GM23248 (cell line): ENCODE measurements at regions not wholly inside any gene's neighbourhood (a gene's known extent, or its start where the extent isn't known, plus 50 kb on each side); places are given as distances from the start of the nearest gene placed in this dataset.

ENCODE experiments used
- DNase-seq: peaks from one replicate; pipeline ENCODE4 v3.0.0-alpha.2; 2015
- H2AFZ ChIP-seq: fragments of 200-600 bp; sonication (generic); 2 replicates; pipeline ENCODE4 v1.6.1; 2016; ENCODE audit warnings: antibody characterized with exemption
- H3F3A ChIP-seq: fragments of 200-600 bp; sonication (generic); 2 replicates; pipeline ENCODE4 v1.6.1; 2016; ENCODE audit warnings: mild to moderate bottlenecking, antibody characterized with exemption, mixed run types; ENCODE audit not compliant: insufficient read depth
- H3K27ac ChIP-seq: fragments of 200-600 bp; sonication (generic); 2 replicates; pipeline ENCODE4 v1.5.1; 2016; ENCODE audit warnings: mild to moderate bottlenecking
- H3K27me3 ChIP-seq: fragments of 200-600 bp; sonication (generic); replicated peaks from 2 replicates; pipeline ENCODE4 v1.6.1; 2016; ENCODE audit warnings: mild to moderate bottlenecking; ENCODE audit not compliant: insufficient read depth
- H3K36me3 ChIP-seq: fragments of 200-600 bp; sonication (generic); 2 replicates; pipeline ENCODE4 v1.6.1; 2016; ENCODE audit warnings: low read depth, mild to moderate bottlenecking
- H3K4me1 ChIP-seq: fragments of 200-600 bp; sonication (generic); 2 replicates; pipeline ENCODE4 v1.6.1; 2016; ENCODE audit warnings: mild to moderate bottlenecking; ENCODE audit not compliant: insufficient read depth
- H3K4me2 ChIP-seq: fragments of 200-600 bp; sonication (generic); one replicate; pipeline ENCODE4 v1.6.1; 2016; ENCODE audit warnings: mild to moderate bottlenecking; ENCODE audit not compliant: unreplicated experiment
- H3K4me3 ChIP-seq: fragments of 200-600 bp; sonication (generic); 2 replicates; pipeline ENCODE4 v1.5.1; 2016; ENCODE audit warnings: mild to moderate bottlenecking
- H3K79me2 ChIP-seq: fragments of 200-600 bp; sonication (generic); 2 replicates; pipeline ENCODE4 v1.6.1; 2016; ENCODE audit warnings: mild to moderate bottlenecking; ENCODE audit not compliant: insufficient read depth
- H3K9ac ChIP-seq: fragments of 200-600 bp; sonication (generic); 2 replicates; pipeline ENCODE4 v1.6.1; 2016; ENCODE audit warnings: mild to moderate bottlenecking
- H3K9me2 ChIP-seq: fragments of 200-600 bp; sonication (generic); 2 replicates; pipeline ENCODE4 v1.6.1; 2016; ENCODE audit warnings: mixed run types, mild to moderate bottlenecking, moderate library complexity; ENCODE audit not compliant: insufficient read depth
- H3K9me3 ChIP-seq: fragments of 200-600 bp; sonication (generic); one replicate; pipeline ENCODE4 v1.6.1; 2017; ENCODE audit warnings: low read depth
- H4K20me1 ChIP-seq: fragments of 200-600 bp; sonication (generic); 2 replicates; pipeline ENCODE4 v1.6.0; 2016; ENCODE audit not compliant: insufficient read depth
- EZH2 ChIP-seq: fragments of 200-600 bp; sonication (generic); IDR thresholded peaks from 2 replicates; pipeline ENCODE4 v1.6.1; 2018; ENCODE audit warnings: antibody characterized with exemption, mild to moderate bottlenecking; ENCODE audit not compliant: insufficient read depth, poor library complexity, severe bottlenecking
- EZH2phosphoT487 ChIP-seq: fragments of 200-600 bp; sonication (generic); IDR thresholded peaks from 2 replicates; pipeline ENCODE4 v1.6.1; 2018; ENCODE audit warnings: antibody characterized with exemption, moderate library complexity, mild to moderate bottlenecking, low read depth; ENCODE audit not compliant: insufficient read depth
- WGBS, 2 experiments: methylation state at CpG; one replicate each; pipeline ENCODE4 v1.1.6; 2015 to 2017; ENCODE audit warnings: low lambda C conversion rate in 2 of 2, low coverage in 1 of 2; ENCODE audit errors: missing lambda C conversion rate in 2 of 2; 5-methylcytosine and 5-hydroxymethylcytosine counted together
- in situ Hi-C: fragments of 300-500 bp; cut with MboI; formaldehyde crosslinking; loops from 2 replicates; pipeline ENCODE4 v1.15.0; 2020

DNA sequence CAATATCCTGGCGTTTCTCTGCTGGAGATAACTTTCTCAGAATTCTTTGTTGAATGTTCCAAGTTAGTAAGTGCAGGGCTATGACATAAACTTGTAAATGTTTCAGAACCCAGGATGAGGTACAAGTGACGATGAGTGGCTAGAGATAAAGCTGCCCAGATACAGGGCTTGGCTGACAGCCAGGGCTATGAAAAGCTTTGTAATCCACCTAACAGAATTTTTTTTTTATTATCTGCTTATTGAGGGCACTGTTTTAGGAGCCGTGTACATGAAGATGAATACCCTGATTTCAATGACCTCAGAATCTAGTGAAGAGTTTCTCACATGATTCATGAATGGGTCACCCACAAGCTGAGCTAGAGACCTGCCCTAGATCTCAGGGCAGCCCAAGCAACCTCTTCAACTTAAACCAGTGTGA is 431.4 kb downstream of the DIPK2A start:
- H3K27ac ChIP-seq: no peak overlapping the region
- H3K9me3 ChIP-seq: no peaks in the 10 kb centered on the region
- no peaks in the 10 kb centered on the region for H3K36me3 ChIP-seq
- H3F3A ChIP-seq: no peaks in the 10 kb centered on the region
- no peaks in the 10 kb centered on the region for H3K9me2 ChIP-seq
- H3K4me1 ChIP-seq: no peaks in the 10 kb centered on the region; the same call in 1 of the 2 replicates
- H3K9ac ChIP-seq: no peak overlapping the region
- peak; percentile 67 for DNase-seq
- no peaks in the 10 kb centered on the region; the same call in 1 of the 2 replicates for H3K27me3 ChIP-seq
- 1 to 2% methylated on average over 3 of the region's 3 CpGs for WGBS, 2 experiments
- no peak for TF ChIP-seq EZH2phosphoT487
- no peaks in the 10 kb centered on the region for H3K79me2 ChIP-seq
- H2AFZ ChIP-seq: no peak overlapping the region
- no peaks in the 10 kb centered on the region for H4K20me1 ChIP-seq
- in situ Hi-C loops: no loop called here
- H3K4me2 ChIP-seq: peak overlapping the region; percentile 34
- H3K4me3 ChIP-seq: no peak overlapping the region

DNA sequence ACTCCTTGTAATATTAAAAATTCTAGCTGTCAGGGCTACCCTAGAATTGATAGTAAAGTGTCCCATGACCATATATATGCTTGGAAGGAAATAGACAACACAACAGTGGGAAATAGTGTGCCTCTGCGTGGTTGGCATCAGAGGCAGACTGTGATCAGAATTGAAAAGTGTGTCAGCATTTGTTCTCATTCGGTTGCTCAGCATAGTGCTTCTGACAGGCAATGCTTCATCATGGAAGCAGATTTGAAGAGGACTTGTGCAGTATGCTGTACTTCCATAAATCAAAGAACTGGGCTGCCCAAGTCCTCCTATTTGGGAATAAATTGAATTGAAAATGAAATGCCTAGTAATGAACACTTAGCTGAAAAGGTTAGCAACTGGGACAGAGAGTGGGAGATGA is 435.7 kb downstream of the DIPK2A start:
- Histone ChIP-seq H3K9ac (no peak overlapping the region), H3K9me3 (no peaks in the 10 kb centered on the region), H3K4me1 (no peaks in the 10 kb centered on the region; the same call in 1 of the 2 replicates), H3F3A (no peaks in the 10 kb centered on the region), H3K36me3 (no peaks in the 10 kb centered on the region), H3K27me3 (no peaks in the 10 kb centered on the region; the same call in 1 of the 2 replicates), H3K79me2 (no peaks in the 10 kb centered on the region), H3K4me2 (no peak overlapping the region), H3K9me2 (no peaks in the 10 kb centered on the region), H3K4me3 (no peak overlapping the region), H3K27ac (no peak overlapping the region), H4K20me1 (no peaks in the 10 kb centered on the region), H2AFZ (no peak overlapping the region)
- no peak for DNase-seq
- 33 to 36% methylated on average over 2 of the region's 2 CpGs for WGBS, 2 experiments
- in situ Hi-C loops: no loop called here
- no peak for TF ChIP-seq EZH2
- no peak for TF ChIP-seq EZH2phosphoT487

DNA sequence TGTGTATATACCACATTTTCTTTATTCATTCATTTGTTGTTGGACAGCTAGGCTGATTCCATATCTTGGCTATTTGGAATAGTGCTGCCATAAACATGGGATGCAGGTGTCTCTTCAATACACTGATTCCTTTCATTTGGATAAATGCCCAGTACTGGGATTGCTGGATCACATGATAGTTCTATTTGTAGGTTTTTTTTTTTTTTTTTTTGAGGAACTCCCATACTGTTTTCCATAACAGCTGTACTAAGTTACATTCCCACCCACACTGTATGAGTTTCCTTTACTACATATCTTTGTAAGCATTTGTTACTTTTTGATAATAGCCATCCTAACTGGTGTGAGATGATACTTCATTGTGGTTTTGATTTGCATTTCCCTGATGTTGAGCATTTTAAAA is 437.7 kb downstream of the DIPK2A start:
- Histone ChIP-seq H3K4me3 (no peak overlapping the region), H3K36me3 (no peaks in the 10 kb centered on the region), H3K9me2 (no peaks in the 10 kb centered on the region), H3K79me2 (no peaks in the 10 kb centered on the region), H4K20me1 (no peaks in the 10 kb centered on the region), H3K9me3 (no peaks in the 10 kb centered on the region), H3K4me2 (no peak overlapping the region), H3K27ac (no peak overlapping the region), H3F3A (no peaks in the 10 kb centered on the region), H2AFZ (no peak overlapping the region), H3K27me3 (no peaks in the 10 kb centered on the region; the same call in 1 of the 2 replicates), H3K9ac (no peak overlapping the region), H3K4me1 (no peaks in the 10 kb centered on the region)
- in situ Hi-C loops: no loop called here
- no peak for DNase-seq
- TF ChIP-seq EZH2 (no peak), EZH2phosphoT487 (no peak)

DNA sequence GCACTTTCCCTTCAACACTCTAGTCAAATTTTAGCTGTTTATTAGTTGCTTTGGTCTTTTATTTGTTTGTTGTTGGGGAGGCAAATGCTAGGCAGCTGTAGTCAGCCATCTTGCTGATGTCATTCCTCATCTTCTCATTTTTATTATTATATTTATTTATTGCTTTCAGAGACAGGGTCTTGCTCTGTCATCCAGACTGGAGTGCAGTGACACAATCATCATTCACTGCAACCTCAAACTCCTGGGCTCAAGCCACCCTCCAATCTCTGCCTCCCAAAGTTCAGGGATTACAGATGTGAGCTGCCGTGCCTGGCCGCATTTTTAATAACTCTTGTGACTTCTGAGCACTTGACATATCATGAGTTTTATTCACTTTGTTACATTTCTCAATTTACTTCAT is 441.4 kb downstream of the DIPK2A start:
- Histone ChIP-seq H3K9me3 (no peaks in the 10 kb centered on the region), H3K36me3 (no peaks in the 10 kb centered on the region), H3K4me1 (no peaks in the 10 kb centered on the region), H3K9ac (no peak overlapping the region), H3K79me2 (no peaks in the 10 kb centered on the region), H3F3A (no peaks in the 10 kb centered on the region), H4K20me1 (no peaks in the 10 kb centered on the region), H3K4me2 (no peak overlapping the region), H3K4me3 (no peak overlapping the region), H2AFZ (no peak overlapping the region), H3K27ac (no peak overlapping the region), H3K27me3 (no peaks in the 10 kb centered on the region), H3K9me2 (no peaks in the 10 kb centered on the region)
- no peak for DNase-seq
- no peak for TF ChIP-seq EZH2
- TF ChIP-seq EZH2phosphoT487: no peak
- WGBS, 2 experiments: 65 to 73% methylated on average over 2 of the region's 2 CpGs
- in situ Hi-C loops: no loop called here

DNA sequence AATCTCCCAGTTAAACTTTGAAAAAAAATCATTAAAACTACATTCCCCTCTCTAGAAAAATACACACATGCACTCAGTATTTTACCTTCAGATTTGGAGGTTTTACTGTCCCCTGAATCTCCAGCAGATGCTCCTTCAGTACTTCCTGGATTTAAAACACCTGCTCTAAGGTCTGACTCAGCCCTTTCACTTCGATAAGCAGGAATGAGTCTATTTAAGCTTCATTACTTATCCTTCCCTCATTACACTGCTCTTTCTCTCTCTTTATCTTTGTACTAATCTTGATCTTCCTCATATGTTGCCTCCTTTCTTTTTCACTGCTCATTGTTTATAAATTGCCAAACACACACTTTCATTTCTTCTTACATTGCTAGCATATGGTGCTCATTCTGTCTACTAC is 443.9 kb downstream of the DIPK2A start:
- WGBS, 2 experiments: 0 to 6% methylated on average over 1 of the region's 1 CpG
- in situ Hi-C loops: no loop called here
- no peaks in the 10 kb centered on the region for H3K27me3 ChIP-seq
- no peak overlapping the region for H3K4me2 ChIP-seq
- H3K27ac ChIP-seq: no peak overlapping the region
- no peaks in the 10 kb centered on the region for H3K36me3 ChIP-seq
- TF ChIP-seq EZH2 (no peak), EZH2phosphoT487 (no peak)
- DNase-seq: no peak
- H3K79me2 ChIP-seq: no peaks in the 10 kb centered on the region
- no peaks in the 10 kb centered on the region for H3K9me2 ChIP-seq
- no peaks in the 10 kb centered on the region for H3K9me3 ChIP-seq
- no peaks in the 10 kb centered on the region for H3F3A ChIP-seq
- no peaks in the 10 kb centered on the region for H4K20me1 ChIP-seq
- H3K9ac ChIP-seq: no peak overlapping the region
- no peaks in the 10 kb centered on the region for H3K4me1 ChIP-seq
- H3K4me3 ChIP-seq: no peak overlapping the region
- H2AFZ ChIP-seq: no peak overlapping the region
